A549 (cell line): ENCODE measurements at regions not wholly inside any gene's neighbourhood (a gene's known extent, or its start where the extent isn't known, plus 50 kb on each side); places are given as distances from the start of the nearest gene placed in this dataset.
"Not testable (repeated sequence)": the region's sequence is repeated elsewhere in the genome, so short reads cannot be mapped to it uniquely, and the experiment has no call there.

Experiments used
- ATAC-seq, 2 experiments: fragments of 200-7000 bp in 1 of 2; fragments of >200 bp in 1 of 2; cut with Nextera tagmentation in 1 of 2; cut with Tn5 transposase in 1 of 2; 3 replicates each; pipeline versions ENCODE4 v1.8.0 to v1.9.1; 2018 to 2020; ENCODE audit warnings: mild to moderate bottlenecking in 1 of 2, moderate library complexity in 1 of 2
- CTCF ChIA-PET: fragments of 300-600 bp; sonication (Branson Sonifier 250); formaldehyde crosslinking; extraction: SDS; loops from one replicate; lab custom pipeline; 2021; ENCODE audit warnings: antibody characterized with exemption, inconsistent platforms; lab: Yijun Ruan, JAX
- POLR2A ChIA-PET: fragments of 350-600 bp; formaldehyde crosslinking; extraction: SDS; loops from one replicate; lab custom pipeline; 2021; ENCODE audit warnings: antibody characterized with exemption, inconsistent platforms; lab: Yijun Ruan, JAX
- DNase-seq, 2 experiments: peaks; one replicate each; pipeline versions ENCODE4 v3.0.0 to v3.0.0-alpha.2; 2011 to 2016; ENCODE audit warnings: low read depth in 1 of 2, low spot score in 1 of 2
- FAIRE-seq: peaks from 2 replicates; lab custom pipeline; 2011; peaks lifted over from hg19 to GRCh38; lab: Jason Lieb, UNC
- H3K27ac ChIP-seq, 2 experiments: fragments of >200 bp; sonication (Bioruptor Twin); formaldehyde crosslinking; 3 replicates each; pipeline ENCODE4 v1.5.1; 2016 to 2017
- H3K4me1 ChIP-seq: fragments of >200 bp; sonication (Bioruptor Twin); formaldehyde crosslinking; 3 replicates; pipeline ENCODE4 v1.6.1; 2016
- H3K4me2 ChIP-seq: fragments of >200 bp; sonication (Bioruptor Twin); formaldehyde crosslinking; 3 replicates; pipeline ENCODE4 v1.6.1; 2016
- H3K4me3 ChIP-seq: fragments of >200 bp; sonication (Bioruptor Twin); formaldehyde crosslinking; 3 replicates; pipeline ENCODE4 v1.5.1; 2016
- H3K9me3 ChIP-seq: fragments of >200 bp; sonication (Bioruptor Twin); formaldehyde crosslinking; 3 replicates; pipeline ENCODE4 v1.6.1; 2016
- EP300 ChIP-seq, 2 experiments: fragments of >200 bp; sonication (Bioruptor Twin); formaldehyde crosslinking; IDR thresholded peaks; 2 replicates in 1 of 2; 3 replicates in 1 of 2; pipeline ENCODE4 v1.6.1; 2016 to 2017
- FOXS1 ChIP-seq: fragments of 250-450 bp; sonication (Bioruptor Pico); IDR thresholded peaks from 2 replicates; pipeline ENCODE4 v1.5.0; 2020; ENCODE audit warnings: mild to moderate bottlenecking, moderate library complexity
- HES2 ChIP-seq: fragments of >200 bp; sonication (Bioruptor Twin); formaldehyde crosslinking; IDR thresholded peaks from 2 replicates; pipeline ENCODE4 v1.6.1; 2016
- HEYL ChIP-seq: fragments of 250-450 bp; sonication (Bioruptor Pico); IDR thresholded peaks from 2 replicates; pipeline ENCODE4 v1.8.0; 2021; ENCODE audit warnings: mild to moderate bottlenecking, moderate library complexity
- JUNB ChIP-seq: fragments of >200 bp; sonication (Bioruptor Twin); formaldehyde crosslinking; IDR thresholded peaks from 2 replicates; pipeline ENCODE4 v1.6.1; 2016
- MAFK ChIP-seq: fragments of 450-650 bp; IDR thresholded peaks from 2 replicates; pipeline ENCODE4 v1.6.1; 2014; ENCODE audit not compliant: partially characterized antibody
- MAX ChIP-seq: IDR thresholded peaks from 2 replicates; pipeline ENCODE4 v1.6.1; 2012
- MYC ChIP-seq: IDR thresholded peaks from 2 replicates; pipeline ENCODE4 v1.6.1; 2012; ENCODE audit warnings: mild to moderate bottlenecking, inconsistent platforms, low read length, improper control_type of control experiment, borderline replicate concordance
- NPAS2 ChIP-seq: fragments of 250-450 bp; sonication (Bioruptor Pico); IDR thresholded peaks from 2 replicates; pipeline ENCODE4 v1.8.0; 2022; ENCODE audit warnings: mild to moderate bottlenecking, moderate library complexity, borderline replicate concordance
- PHF8 ChIP-seq: fragments of 200-600 bp; sonication (generic); IDR thresholded peaks from 2 replicates; pipeline ENCODE4 v1.6.1; 2016; ENCODE audit warnings: low read depth, mild to moderate bottlenecking, antibody characterized with exemption, moderate library complexity, borderline replicate concordance
- POLR2AphosphoS2 ChIP-seq: conservative IDR thresholded peaks from 2 replicates; pipeline ENCODE4 v1.6.1; 2012; ENCODE audit warnings: low read length, improper control_type of control experiment, inconsistent platforms
- REST ChIP-seq: fragments of 200-600 bp; sonication (generic); IDR thresholded peaks from 2 replicates; pipeline ENCODE4 v1.6.1; 2016; ENCODE audit warnings: antibody characterized with exemption, mild to moderate bottlenecking, moderate library complexity
- WGBS: methylation state at CpG from one replicate; pipeline ENCODE4 v1.1.6; 2017; ENCODE audit errors: missing lambda C conversion rate; 5-methylcytosine and 5-hydroxymethylcytosine counted together

- DNase-seq: peak; percentile 3 to 53
- 3% methylated on average over 31 of the region's 58 CpGs for WGBS
- peak; percentile 97 to 98 for ATAC-seq
- ChIA-PET POLR2A (no interaction called here), CTCF (no interaction called here)
- no peaks in the 10 kb centered on the region for H3K9me3 ChIP-seq
- H3K4me3 ChIP-seq: peak overlapping the region; percentile 60
- FAIRE-seq: no peak
- H3K4me2 ChIP-seq: peak overlapping the region; percentile 77
- TF ChIP-seq NPAS2 (CRISPR knock-in tag): no peak
- no peak for TF ChIP-seq REST
- TF ChIP-seq MAX: no peak
- no peak for TF ChIP-seq EP300 (IDR thresholded peaks at IDR 0.05)
- peak overlapping the region; percentile 55 to 78; a peak in 5 of 6 replicates for H3K27ac ChIP-seq
- no peaks in the 10 kb centered on the region for H3K4me1 ChIP-seq
Measured at GRCh38 chr13:22915442-22916082, 265.2 kb upstream of the SGCG start.

GRCh38 chr13:22916276-22916675 is 264.5 kb upstream of the SGCG start:
- H3K4me1 ChIP-seq, FAIRE-seq, H3K9me3 ChIP-seq, H3K4me3 ChIP-seq, POLR2A ChIA-PET, CTCF ChIA-PET, DNase-seq, H3K27ac ChIP-seq: not testable (repeated sequence)
- peak overlapping the region; percentile 77 for H3K4me2 ChIP-seq
- WGBS: 62% methylated on average over 4 of the region's 4 CpGs
- 0 out of 6 replicates have a peak, but pooled peaks of 1 of the 2 experiments have one; percentile 18 for ATAC-seq

- FAIRE-seq (no peak), DNase-seq (no peak), ATAC-seq (no peak)
- WGBS: 82% methylated on average over 37 of the region's 55 CpGs
- Histone ChIP-seq H3K27ac (no peak overlapping the region), H3K4me1 (no peaks in the 10 kb centered on the region), H3K4me2 (no peak overlapping the region), H3K9me3 (no peaks in the 10 kb centered on the region), H3K4me3 (no peak overlapping the region)
- ChIA-PET CTCF (no interaction called here), POLR2A (no interaction called here)
- TF ChIP-seq MAFK (no peak), HEYL (CRISPR knock-in tag) (no peak), FOXS1 (CRISPR knock-in tag) (no peak), POLR2AphosphoS2 (no peak), MYC (no peak), HES2 (no peak), PHF8 (no peak), JUNB (no peak)
Measured at GRCh38 chr13:22925881-22926747, 254.7 kb upstream of the SGCG start.
